ENCODE measurements at regions not wholly inside any gene's neighbourhood (a gene's known extent, or its start where the extent isn't known, plus 50 kb on each side); places are given as distances from the start of the nearest gene placed in this dataset.

- DNase-seq (no peak), ATAC-seq (replicated peaks in 1 of 4) (no peak)
- no peaks in the 10 kb centered on the region for H3K9me3 ChIP-seq
- no peaks in the 10 kb centered on the region for H3K9me3 Mint-ChIP-seq
- H3K4me1 Mint-ChIP-seq = no peaks in the 10 kb centered on the region
- no peaks in the 10 kb centered on the region for H3K36me3 Mint-ChIP-seq
- H3K4me3 ChIP-seq (ENCODE audit: control insufficient read depth in 1 of 2, extremely low read depth in 1 of 2, low read length in 1 of 2) = no peak overlapping the region
- H3K27ac Mint-ChIP-seq = no peak overlapping the region
- no peaks in the 10 kb centered on the region for H3K36me3 ChIP-seq (ENCODE audit: control insufficient read depth in 2 of 2, extremely low read depth in 1 of 2, insufficient read depth in 1 of 2, low read length in 1 of 2)
- no peaks in the 10 kb centered on the region for H3K4me1 ChIP-seq (ENCODE audit: control insufficient read depth in 1 of 2, extremely low read depth in 1 of 2, insufficient read depth in 2 of 2, low read length in 2 of 2)
- H3K4me3 Mint-ChIP-seq = no peak overlapping the region
- CTCF ChIA-PET = interaction anchor here in 1 of 2 donors (0.6 kb wide), 1 partner anchor 69 kb away, joined by 5 read pairs; no protein-coding TSS in a partner anchor
- H3K27me3 ChIP-seq (replicated peaks in 1 of 2; ENCODE audit: control insufficient read depth in 2 of 2, extremely low read depth in 1 of 2, insufficient read depth in 2 of 2, low read length in 1 of 2) = no peaks in the 10 kb centered on the region
- H3K27ac ChIP-seq (ENCODE audit: low read length) = no peak overlapping the region
- peaks cover 0 to 9% of the 10 kb centered on the region in 2 donors for H3K27me3 Mint-ChIP-seq
- POLR2A ChIA-PET = no interaction called here
- WGBS (ENCODE audit: insufficient coverage) = no CpG with 5 or more reads among the region's 1 CpG
Observed at GRCh38 chr3:34219556-34219955, 421.1 kb downstream of the PDCD6IP start.

- no peaks in the 10 kb centered on the region for H3K27me3 ChIP-seq (replicated peaks in 1 of 2; ENCODE audit: control insufficient read depth in 2 of 2, extremely low read depth in 1 of 2, insufficient read depth in 2 of 2, low read length in 1 of 2)
- H3K9me3 ChIP-seq = no peaks in the 10 kb centered on the region
- DNase-seq (no peak), ATAC-seq (replicated peaks in 1 of 4) (no peak)
- CTCF ChIA-PET = no interaction called here
- no peak overlapping the region for H3K4me3 ChIP-seq (ENCODE audit: control insufficient read depth in 1 of 2, extremely low read depth in 1 of 2, low read length in 1 of 2)
- Mint-ChIP-seq H3K9me3 (no peaks in the 10 kb centered on the region), H3K27ac (no peak overlapping the region), H3K36me3 (no peaks in the 10 kb centered on the region), H3K4me3 (no peak overlapping the region), H3K4me1 (no peaks in the 10 kb centered on the region), H3K27me3 (no peaks in the 10 kb centered on the region)
- no peak overlapping the region for H3K27ac ChIP-seq (ENCODE audit: low read length)
- POLR2A ChIA-PET = no interaction called here
- no peaks in the 10 kb centered on the region for H3K4me1 ChIP-seq (ENCODE audit: control insufficient read depth in 1 of 2, extremely low read depth in 1 of 2, insufficient read depth in 2 of 2, low read length in 2 of 2)
- no peaks in the 10 kb centered on the region for H3K36me3 ChIP-seq (ENCODE audit: control insufficient read depth in 2 of 2, extremely low read depth in 1 of 2, insufficient read depth in 1 of 2, low read length in 1 of 2)
- WGBS (ENCODE audit: insufficient coverage) = no CpG with 5 or more reads among the region's 3 CpGs
Observed at GRCh38 chr3:34225821-34226366, 427.5 kb downstream of the PDCD6IP start.

GRCh38 chr3:34229876-34230275 is 431.4 kb downstream of the PDCD6IP start:
- no peaks in the 10 kb centered on the region for H3K9me3 Mint-ChIP-seq
- H3K4me1 ChIP-seq (ENCODE audit: control insufficient read depth in 1 of 2, extremely low read depth in 1 of 2, insufficient read depth in 2 of 2, low read length in 2 of 2) = no peaks in the 10 kb centered on the region
- H3K4me3 Mint-ChIP-seq = no peak overlapping the region
- no peak overlapping the region for H3K4me3 ChIP-seq (ENCODE audit: control insufficient read depth in 1 of 2, extremely low read depth in 1 of 2, low read length in 1 of 2)
- 88% methylated on average over 4 of the region's 5 CpGs for WGBS (ENCODE audit: insufficient coverage)
- DNase-seq = no peak
- no peaks in the 10 kb centered on the region for H3K9me3 ChIP-seq
- CTCF ChIA-PET = no interaction called here
- POLR2A ChIA-PET = no interaction called here
- no peak overlapping the region for H3K27ac Mint-ChIP-seq
- no peak overlapping the region for H3K27ac ChIP-seq (ENCODE audit: low read length)
- no peaks in the 10 kb centered on the region for H3K27me3 ChIP-seq (replicated peaks in 1 of 2; ENCODE audit: control insufficient read depth in 2 of 2, extremely low read depth in 1 of 2, insufficient read depth in 2 of 2, low read length in 1 of 2)
- no peaks in the 10 kb centered on the region for H3K4me1 Mint-ChIP-seq
- H3K36me3 Mint-ChIP-seq = no peaks in the 10 kb centered on the region
- no peaks in the 10 kb centered on the region for H3K27me3 Mint-ChIP-seq
- no peaks in the 10 kb centered on the region for H3K36me3 ChIP-seq (ENCODE audit: control insufficient read depth in 2 of 2, extremely low read depth in 1 of 2, insufficient read depth in 1 of 2, low read length in 1 of 2)
- ATAC-seq (replicated peaks in 1 of 4) = no peak

- Mint-ChIP-seq H3K27me3 (peaks cover 0 to 3% of the 10 kb centered on the region in 2 donors), H3K27ac (no peak overlapping the region), H3K9me3 (no peaks in the 10 kb centered on the region), H3K4me1 (no peaks in the 10 kb centered on the region), H3K4me3 (no peak overlapping the region), H3K36me3 (no peaks in the 10 kb centered on the region)
- Histone ChIP-seq H3K4me1 (ENCODE audit: control insufficient read depth in 1 of 2, extremely low read depth in 1 of 2, insufficient read depth in 2 of 2, low read length in 2 of 2) (no peaks in the 10 kb centered on the region), H3K9me3 (no peaks in the 10 kb centered on the region), H3K27me3 (replicated peaks in 1 of 2; ENCODE audit: control insufficient read depth in 2 of 2, extremely low read depth in 1 of 2, insufficient read depth in 2 of 2, low read length in 1 of 2) (no peaks in the 10 kb centered on the region), H3K36me3 (ENCODE audit: control insufficient read depth in 2 of 2, extremely low read depth in 1 of 2, insufficient read depth in 1 of 2, low read length in 1 of 2) (no peaks in the 10 kb centered on the region), H3K4me3 (ENCODE audit: control insufficient read depth in 1 of 2, extremely low read depth in 1 of 2, low read length in 1 of 2) (no peak overlapping the region), H3K27ac (ENCODE audit: low read length) (no peak overlapping the region)
- no peak for DNase-seq
- POLR2A ChIA-PET = no interaction called here
- CTCF ChIA-PET = no interaction called here
- 50% methylated on average over 1 of the region's 2 CpGs for WGBS (ENCODE audit: insufficient coverage)
- ATAC-seq (replicated peaks in 1 of 4) = no peak
Observed at GRCh38 chr3:34235096-34235495, 436.7 kb downstream of the PDCD6IP start.

- no peak for DNase-seq
- Mint-ChIP-seq H3K36me3 (no peaks in the 10 kb centered on the region), H3K4me1 (no peaks in the 10 kb centered on the region), H3K4me3 (no peak overlapping the region), H3K9me3 (no peaks in the 10 kb centered on the region), H3K27me3 (peaks cover 0 to 3% of the 10 kb centered on the region in 2 donors), H3K27ac (no peak overlapping the region)
- ChIA-PET POLR2A (interaction anchor here in 1 of 2 donors (0.6 kb wide), 1 partner anchor 1771 kb away, joined by 4 read pairs; no protein-coding TSS in a partner anchor), CTCF (no interaction called here)
- WGBS (ENCODE audit: insufficient coverage) = no CpG with 5 or more reads among the region's 1 CpG
- no peaks in the 10 kb centered on the region for H3K36me3 ChIP-seq (ENCODE audit: control insufficient read depth in 2 of 2, extremely low read depth in 1 of 2, insufficient read depth in 1 of 2, low read length in 1 of 2)
- ATAC-seq (replicated peaks in 1 of 4) = no peak
- peaks cover 0 to 5% of the 10 kb centered on the region in 2 experiments for H3K27me3 ChIP-seq (replicated peaks in 1 of 2; ENCODE audit: control insufficient read depth in 2 of 2, extremely low read depth in 1 of 2, insufficient read depth in 2 of 2, low read length in 1 of 2)
- H3K4me3 ChIP-seq (ENCODE audit: control insufficient read depth in 1 of 2, extremely low read depth in 1 of 2, low read length in 1 of 2) = no peak overlapping the region
- no peaks in the 10 kb centered on the region for H3K9me3 ChIP-seq
- H3K4me1 ChIP-seq (ENCODE audit: control insufficient read depth in 1 of 2, extremely low read depth in 1 of 2, insufficient read depth in 2 of 2, low read length in 2 of 2) = no peaks in the 10 kb centered on the region
- H3K27ac ChIP-seq (ENCODE audit: low read length) = no peak overlapping the region
Observed at GRCh38 chr3:34237946-34238345, 439.5 kb downstream of the PDCD6IP start.

GRCh38 chr3:34238407-34238806 is 440.0 kb downstream of the PDCD6IP start:
- ChIA-PET POLR2A (no interaction called here), CTCF (no interaction called here)

GRCh38 chr3:34239287-34239686 is 440.9 kb downstream of the PDCD6IP start:
- no peak for ATAC-seq (replicated peaks in 1 of 4)
- no peak for DNase-seq
- H3K27ac Mint-ChIP-seq = no peak overlapping the region
- no peak overlapping the region for H3K4me3 ChIP-seq (ENCODE audit: control insufficient read depth in 1 of 2, extremely low read depth in 1 of 2, low read length in 1 of 2)
- H3K27me3 ChIP-seq (replicated peaks in 1 of 2; ENCODE audit: control insufficient read depth in 2 of 2, extremely low read depth in 1 of 2, insufficient read depth in 2 of 2, low read length in 1 of 2) = peaks cover 0 to 5% of the 10 kb centered on the region in 2 experiments
- WGBS (ENCODE audit: insufficient coverage) = 63% methylated on average over 1 of the region's 4 CpGs
- H3K4me1 Mint-ChIP-seq = no peaks in the 10 kb centered on the region
- POLR2A ChIA-PET = no interaction called here
- H3K27ac ChIP-seq (ENCODE audit: low read length) = no peak overlapping the region
- no peaks in the 10 kb centered on the region for H3K36me3 Mint-ChIP-seq
- H3K9me3 ChIP-seq = no peaks in the 10 kb centered on the region
- H3K9me3 Mint-ChIP-seq = no peaks in the 10 kb centered on the region
- CTCF ChIA-PET = no interaction called here
- H3K27me3 Mint-ChIP-seq = peaks cover 0 to 3% of the 10 kb centered on the region in 2 donors
- H3K36me3 ChIP-seq (ENCODE audit: control insufficient read depth in 2 of 2, extremely low read depth in 1 of 2, insufficient read depth in 1 of 2, low read length in 1 of 2) = no peaks in the 10 kb centered on the region
- no peak overlapping the region for H3K4me3 Mint-ChIP-seq
- H3K4me1 ChIP-seq (ENCODE audit: control insufficient read depth in 1 of 2, extremely low read depth in 1 of 2, insufficient read depth in 2 of 2, low read length in 2 of 2) = no peaks in the 10 kb centered on the region

More at GRCh38 chr3:34238407-34238806, 440.0 kb downstream of the PDCD6IP start:
- H3K36me3 ChIP-seq (ENCODE audit: control insufficient read depth in 2 of 2, extremely low read depth in 1 of 2, insufficient read depth in 1 of 2, low read length in 1 of 2) = no peaks in the 10 kb centered on the region
- H3K4me1 ChIP-seq (ENCODE audit: control insufficient read depth in 1 of 2, extremely low read depth in 1 of 2, insufficient read depth in 2 of 2, low read length in 2 of 2) = no peaks in the 10 kb centered on the region
- no CpG with 5 or more reads among the region's 1 CpG for WGBS (ENCODE audit: insufficient coverage)
- no peak overlapping the region for H3K4me3 Mint-ChIP-seq
- no peaks in the 10 kb centered on the region for H3K9me3 ChIP-seq
- peaks cover 0 to 3% of the 10 kb centered on the region in 2 donors for H3K27me3 Mint-ChIP-seq
- H3K4me1 Mint-ChIP-seq = no peaks in the 10 kb centered on the region
- H3K36me3 Mint-ChIP-seq = no peaks in the 10 kb centered on the region
- H3K27me3 ChIP-seq (replicated peaks in 1 of 2; ENCODE audit: control insufficient read depth in 2 of 2, extremely low read depth in 1 of 2, insufficient read depth in 2 of 2, low read length in 1 of 2) = peaks cover 0 to 5% of the 10 kb centered on the region in 2 experiments
- DNase-seq (no peak), ATAC-seq (replicated peaks in 1 of 4) (no peak)
- H3K4me3 ChIP-seq (ENCODE audit: control insufficient read depth in 1 of 2, extremely low read depth in 1 of 2, low read length in 1 of 2) = no peak overlapping the region
- H3K27ac ChIP-seq (ENCODE audit: low read length) = no peak overlapping the region
- no peak overlapping the region for H3K27ac Mint-ChIP-seq
- no peaks in the 10 kb centered on the region for H3K9me3 Mint-ChIP-seq
